Natural killer cell (primary cell): ENCODE measurements at regions not wholly inside any gene's neighbourhood (a gene's known extent, or its start where the extent isn't known, plus 50 kb on each side); places are given as distances from the start of the nearest gene placed in this dataset.

ENCODE experiments used
- ATAC-seq, 3 donors: fragments of 150-1000 bp in 2 of 3; fragments of 200-7000 bp in 1 of 3; cut with Tn5 transposase; 1 replicate in 1 of 3; 2 replicates in 2 of 3; pipeline ENCODE4 v1.10.0; 2021; ENCODE audit warnings: mild to moderate bottlenecking in 2 of 3, moderate library complexity in 2 of 3
- DNase-seq, 2 donors: peaks; one replicate each; pipeline versions ENCODE4 v3.0.0 to v3.0.0-alpha.2; 2013 to 2021; ENCODE audit warnings: mixed read lengths in 1 of 2
- H3K27ac ChIP-seq: one replicate; pipeline ENCODE4 v1.5.1; 2013; ENCODE audit warnings: mild to moderate bottlenecking, low read length
- H3K27me3 ChIP-seq: one replicate; pipeline ENCODE4 v1.6.1; 2013; ENCODE audit warnings: low read length; ENCODE audit not compliant: control insufficient read depth, insufficient read depth
- H3K36me3 ChIP-seq: one replicate; pipeline ENCODE4 v1.6.1; 2013; ENCODE audit warnings: low read length; ENCODE audit not compliant: control insufficient read depth, insufficient read depth
- H3K4me1 ChIP-seq: one replicate; pipeline ENCODE4 v1.6.1; 2013; ENCODE audit warnings: low read length; ENCODE audit not compliant: control insufficient read depth, insufficient read depth
- H3K4me3 ChIP-seq: one replicate; pipeline ENCODE4 v1.5.1; 2013; ENCODE audit warnings: low read length
- H3K9me3 ChIP-seq: one replicate; pipeline ENCODE4 v1.6.1; 2013; ENCODE audit warnings: low read length; ENCODE audit not compliant: control insufficient read depth, insufficient read depth
- H3K27ac Mint-ChIP-seq, 2 donors: one replicate each; pipeline ENCODE4 v1.8.0; 2022; ENCODE audit warnings: mild to moderate bottlenecking in 2 of 2, mixed read lengths in 2 of 2, moderate library complexity in 1 of 2
- H3K27me3 Mint-ChIP-seq, 2 donors: one replicate each; pipeline ENCODE4 v1.8.0; 2022; ENCODE audit warnings: low read depth in 2 of 2, mixed read lengths in 2 of 2
- H3K36me3 Mint-ChIP-seq: one replicate; pipeline ENCODE4 v1.8.0; 2022; ENCODE audit warnings: mixed read lengths
- H3K4me1 Mint-ChIP-seq, 2 donors: one replicate each; pipeline ENCODE4 v1.8.0; 2022; ENCODE audit warnings: mixed read lengths in 2 of 2
- H3K4me3 Mint-ChIP-seq: one replicate; pipeline ENCODE4 v1.8.0; 2022; ENCODE audit warnings: mild to moderate bottlenecking, moderate library complexity, mixed read lengths
- H3K9me3 Mint-ChIP-seq, 2 donors: one replicate each; pipeline ENCODE4 v1.8.0; 2022; ENCODE audit warnings: mixed read lengths in 2 of 2
- CTCF ChIP-seq: fragments of 200-600 bp; IDR thresholded peaks from one replicate; pipeline ENCODE4 v1.8.0; 2022; ENCODE audit warnings: antibody characterized with exemption
- WGBS: methylation state at CpG from one replicate; pipeline ENCODE4 v1.1.7; 2013; ENCODE audit warnings: missing lambda C conversion rate; ENCODE audit not compliant: insufficient coverage; 5-methylcytosine and 5-hydroxymethylcytosine counted together
- intact Hi-C: fragments of 100-400 bp; cut with micrococcal nuclease; formaldehyde crosslinking; loops from one replicate; pipeline ENCODE4 v1.14.2; 2022

- Mint-ChIP-seq H3K9me3 (no peaks in the 10 kb centered on the region), H3K4me1 (no peaks in the 10 kb centered on the region), H3K36me3 (no peaks in the 10 kb centered on the region), H3K27ac (no peak overlapping the region), H3K4me3 (no peak overlapping the region), H3K27me3 (peaks cover 7 to 37% of the 10 kb centered on the region in 2 donors)
- ATAC-seq (no peak), DNase-seq (no peak)
- no peaks in the 10 kb centered on the region for H3K4me1 ChIP-seq
- no peak overlapping the region for H3K4me3 ChIP-seq
- no peak for TF ChIP-seq CTCF
- H3K9me3 ChIP-seq: no peaks in the 10 kb centered on the region
- H3K36me3 ChIP-seq: no peaks in the 10 kb centered on the region
- H3K27me3 ChIP-seq: no peaks in the 10 kb centered on the region
- no peak overlapping the region for H3K27ac ChIP-seq
- intact Hi-C loops: no loop called here
Measured at GRCh38 chr5:56357426-56357825, 124.3 kb upstream of the ANKRD55 start.

DNA sequence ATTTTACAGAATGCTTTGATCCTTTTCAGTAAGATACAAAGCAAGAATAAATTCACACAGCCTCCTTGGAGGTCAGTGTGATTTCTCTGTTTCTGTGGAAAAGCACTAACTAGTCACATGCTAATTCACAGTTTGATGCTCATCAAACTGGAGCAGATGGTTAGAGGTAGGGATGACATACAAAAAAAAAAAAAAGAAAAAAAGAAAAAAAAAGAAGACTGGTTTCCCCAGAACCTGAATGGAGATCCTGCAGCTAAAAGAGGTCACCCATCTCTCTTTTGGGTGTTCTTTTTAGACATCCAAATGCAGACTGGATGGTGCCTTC lies 123.7 kb upstream of the ANKRD55 start:
- TF ChIP-seq CTCF: no peak
- no peaks in the 10 kb centered on the region for H3K27me3 ChIP-seq
- no peaks in the 10 kb centered on the region for H3K4me1 ChIP-seq
- H3K9me3 ChIP-seq: no peaks in the 10 kb centered on the region
- peaks cover 7 to 37% of the 10 kb centered on the region in 2 donors for H3K27me3 Mint-ChIP-seq
- no peaks in the 10 kb centered on the region for H3K4me1 Mint-ChIP-seq
- H3K36me3 Mint-ChIP-seq: no peaks in the 10 kb centered on the region
- intact Hi-C loops: no loop called here
- no peaks in the 10 kb centered on the region for H3K36me3 ChIP-seq
- H3K4me3 Mint-ChIP-seq: no peak overlapping the region
- no peak for DNase-seq
- no peak overlapping the region for H3K27ac Mint-ChIP-seq
- no peak overlapping the region for H3K27ac ChIP-seq
- ATAC-seq: no peak
- no peaks in the 10 kb centered on the region for H3K9me3 Mint-ChIP-seq
- no peak overlapping the region for H3K4me3 ChIP-seq

DNA sequence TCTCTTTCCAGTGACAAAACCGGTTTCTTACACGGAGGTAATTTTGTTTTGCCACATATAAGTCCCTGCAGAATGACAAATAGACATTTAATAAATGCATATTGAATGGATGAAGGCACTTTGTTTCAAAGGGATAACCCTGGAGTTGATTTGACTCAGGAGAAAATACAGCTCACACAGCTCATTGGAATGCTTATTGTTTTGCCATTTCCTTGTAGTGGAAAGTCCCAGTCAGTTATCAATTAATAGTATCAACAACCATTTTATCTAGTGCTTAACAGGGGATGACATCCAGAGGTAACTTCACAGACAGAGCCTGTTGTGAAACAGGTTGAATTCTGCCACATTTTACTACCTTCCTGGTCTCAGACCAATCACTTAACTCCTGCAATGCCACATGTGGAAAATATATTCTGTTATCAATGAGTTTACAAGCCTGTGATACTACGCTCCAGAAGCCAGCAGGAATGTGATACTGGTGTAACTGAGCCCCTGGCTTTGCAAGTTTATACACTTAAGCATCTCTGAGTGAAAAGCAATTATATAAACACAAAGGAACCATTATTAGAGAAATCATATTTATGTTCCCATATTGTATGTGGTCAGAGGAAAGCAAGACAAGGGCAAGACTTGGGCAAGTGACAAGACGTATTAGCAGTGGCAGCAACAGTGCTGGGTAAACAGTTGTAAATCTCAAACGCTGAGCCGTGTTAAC lies 123.1 kb upstream of the ANKRD55 start:
- DNase-seq (no peak), ATAC-seq (no peak)
- Histone ChIP-seq H3K27ac (no peak overlapping the region), H3K4me1 (no peaks in the 10 kb centered on the region), H3K36me3 (no peaks in the 10 kb centered on the region), H3K9me3 (no peaks in the 10 kb centered on the region), H3K4me3 (no peak overlapping the region), H3K27me3 (no peaks in the 10 kb centered on the region)
- H3K27ac Mint-ChIP-seq: no peak overlapping the region
- no peaks in the 10 kb centered on the region for H3K36me3 Mint-ChIP-seq
- 83% methylated on average over 4 of the region's 6 CpGs for WGBS
- intact Hi-C loops: no loop called here
- no peaks in the 10 kb centered on the region for H3K9me3 Mint-ChIP-seq
- peaks cover 7 to 36% of the 10 kb centered on the region in 2 donors for H3K27me3 Mint-ChIP-seq
- TF ChIP-seq CTCF: no peak
- no peak overlapping the region for H3K4me3 Mint-ChIP-seq
- no peaks in the 10 kb centered on the region for H3K4me1 Mint-ChIP-seq

DNA sequence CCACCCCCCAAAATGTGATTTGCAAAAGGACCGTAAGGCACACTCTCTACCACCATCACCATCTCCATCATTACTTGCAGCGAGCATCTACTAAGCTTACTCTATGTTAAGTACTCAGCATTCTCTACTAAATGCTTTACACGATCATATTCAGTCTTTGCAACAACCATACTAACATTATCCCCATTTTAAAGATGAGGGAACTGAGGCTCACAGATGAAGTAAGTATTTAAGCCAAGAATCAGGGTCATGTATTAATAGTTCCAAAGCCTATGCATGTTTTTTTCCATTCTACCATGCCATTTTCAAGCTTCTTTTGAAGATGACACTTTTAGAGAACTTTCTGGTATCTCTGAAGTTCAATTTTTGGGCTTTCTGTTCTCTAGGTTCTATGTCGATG lies 121.7 kb upstream of the ANKRD55 start:
- intact Hi-C loops: no loop called here
- Mint-ChIP-seq H3K36me3 (no peaks in the 10 kb centered on the region), H3K9me3 (no peaks in the 10 kb centered on the region), H3K27ac (no peak overlapping the region), H3K4me1 (no peaks in the 10 kb centered on the region), H3K27me3 (peaks cover 7 to 24% of the 10 kb centered on the region in 2 donors), H3K4me3 (no peak overlapping the region)
- Histone ChIP-seq H3K4me3 (no peak overlapping the region), H3K27ac (no peak overlapping the region), H3K27me3 (no peaks in the 10 kb centered on the region), H3K36me3 (no peaks in the 10 kb centered on the region), H3K9me3 (no peaks in the 10 kb centered on the region), H3K4me1 (no peaks in the 10 kb centered on the region)
- WGBS: 97% methylated on average over 3 of the region's 4 CpGs
- DNase-seq (no peak), ATAC-seq (no peak)
- no peak for TF ChIP-seq CTCF
